ENCODE measurements at regions not wholly inside any gene's neighbourhood (a gene's known extent, or its start where the extent isn't known, plus 50 kb on each side); places are given as distances from the start of the nearest gene placed in this dataset.

DNA sequence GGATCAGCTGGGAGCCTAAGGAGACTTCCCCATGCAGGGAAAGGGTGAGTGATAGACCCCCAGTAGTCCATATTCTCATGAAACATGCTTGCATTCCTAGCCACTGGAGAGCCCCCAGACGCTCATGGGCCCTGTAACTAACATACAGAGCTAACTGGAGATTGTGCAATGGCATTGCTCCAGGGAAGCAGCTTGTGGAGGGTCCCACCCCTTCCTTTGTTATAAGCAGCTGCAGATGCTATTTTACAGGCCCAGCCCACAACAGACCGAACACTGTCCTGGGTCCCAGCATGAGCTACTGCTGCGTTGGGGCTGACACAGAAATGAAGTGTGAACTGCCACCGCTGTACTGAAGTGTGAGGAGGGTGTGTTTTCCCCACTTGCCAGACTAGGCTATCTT is 1465.7 kb upstream of the DIAPH2 start:
- TF ChIP-seq, protein P1, sequence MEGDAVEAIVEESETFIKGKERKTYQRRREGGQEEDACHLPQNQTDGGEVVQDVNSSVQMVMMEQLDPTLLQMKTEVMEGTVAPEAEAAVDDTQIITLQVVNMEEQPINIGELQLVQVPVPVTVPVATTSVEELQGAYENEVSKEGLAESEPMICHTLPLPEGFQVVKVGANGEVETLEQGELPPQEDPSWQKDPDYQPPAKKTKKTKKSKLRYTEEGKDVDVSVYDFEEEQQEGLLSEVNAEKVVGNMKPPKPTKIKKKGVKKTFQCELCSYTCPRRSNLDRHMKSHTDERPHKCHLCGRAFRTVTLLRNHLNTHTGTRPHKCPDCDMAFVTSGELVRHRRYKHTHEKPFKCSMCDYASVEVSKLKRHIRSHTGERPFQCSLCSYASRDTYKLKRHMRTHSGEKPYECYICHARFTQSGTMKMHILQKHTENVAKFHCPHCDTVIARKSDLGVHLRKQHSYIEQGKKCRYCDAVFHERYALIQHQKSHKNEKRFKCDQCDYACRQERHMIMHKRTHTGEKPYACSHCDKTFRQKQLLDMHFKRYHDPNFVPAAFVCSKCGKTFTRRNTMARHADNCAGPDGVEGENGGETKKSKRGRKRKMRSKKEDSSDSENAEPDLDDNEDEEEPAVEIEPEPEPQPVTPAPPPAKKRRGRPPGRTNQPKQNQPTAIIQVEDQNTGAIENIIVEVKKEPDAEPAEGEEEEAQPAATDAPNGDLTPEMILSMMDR (IDR thresholded peaks at IDR 0.05): no peak
- Histone ChIP-seq H3K27me3 (peaks cover 0 to 10% (median 0%) of the 10 kb centered on the region in 4 donors), H3K4me3 (no peak overlapping the region), H3K36me3 (no peaks in the 10 kb centered on the region), H3K9me3 (no peaks in the 10 kb centered on the region), H3K27ac (no peak overlapping the region), H3K4me1 (no peaks in the 10 kb centered on the region)
- WGBS, 2 donors: 30 to 40% methylated on average over 4 of the region's 4 CpGs
- DNase-seq: no peak
- ATAC-seq: no peak
- no peak for FAIRE-seq
- intact Hi-C loops (cut with DNase I): no loop called here

DNA sequence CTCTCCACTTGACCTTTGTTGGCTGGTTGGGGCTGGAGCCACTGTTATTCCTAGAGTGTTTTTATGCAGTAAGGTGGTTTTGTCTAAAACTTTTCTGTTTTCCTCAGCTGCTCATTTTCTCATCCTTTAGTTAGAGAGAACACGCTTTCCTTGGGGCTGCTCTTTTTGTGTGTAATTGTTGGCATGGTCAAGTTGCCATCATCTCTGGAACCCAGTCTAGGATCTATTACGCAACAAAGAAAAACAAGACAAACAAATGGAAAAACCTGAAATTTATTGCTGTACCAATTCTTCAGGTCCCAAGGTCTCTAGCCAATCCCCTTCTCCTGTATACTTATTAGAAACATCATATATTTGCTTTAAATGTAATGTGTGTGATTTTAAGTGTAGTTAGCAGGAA is 1436.3 kb upstream of the DIAPH2 start:
- FAIRE-seq (no peak), DNase-seq (no peak), ATAC-seq (no peak)
- no peaks in the 10 kb centered on the region for H3K36me3 ChIP-seq
- WGBS, 2 donors: 54 to 71% methylated on average over 2 of the region's 2 CpGs
- no peaks in the 10 kb centered on the region for H3K27me3 ChIP-seq
- no peak overlapping the region for H3K27ac ChIP-seq
- no peaks in the 10 kb centered on the region for H3K4me1 ChIP-seq
- TF ChIP-seq, protein P1 (IDR thresholded peaks at IDR 0.05): no peak
- no peaks in the 10 kb centered on the region for H3K9me3 ChIP-seq
- intact Hi-C loops (cut with DNase I): no loop called here
- no peak overlapping the region for H3K4me3 ChIP-seq

DNA sequence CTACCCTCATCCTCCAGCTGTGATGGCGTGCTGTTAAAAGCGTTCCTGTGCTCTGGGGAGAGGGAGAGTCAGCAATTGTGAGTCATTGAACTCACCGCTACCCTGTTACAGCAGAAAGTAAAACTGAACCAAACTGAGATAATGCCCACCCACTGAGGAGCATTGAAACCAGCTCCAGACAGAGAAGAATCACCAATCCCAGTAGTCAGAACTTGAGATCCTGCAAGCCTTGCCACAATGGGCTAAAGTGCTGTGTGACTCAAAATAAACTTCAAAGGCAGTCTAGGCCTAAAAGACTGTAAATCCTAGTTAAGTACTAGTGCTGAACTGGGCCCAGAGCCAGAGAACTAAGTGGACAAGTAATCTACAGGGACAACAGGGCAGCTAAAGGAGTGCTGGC is 1394.2 kb upstream of the DIAPH2 start:
- H3K4me3 ChIP-seq: no peak overlapping the region
- TF ChIP-seq, protein P1 (IDR thresholded peaks at IDR 0.05): no peak
- H3K4me1 ChIP-seq: no peaks in the 10 kb centered on the region
- ATAC-seq (no peak), FAIRE-seq (no peak), DNase-seq (no peak)
- no peaks in the 10 kb centered on the region for H3K36me3 ChIP-seq
- no peaks in the 10 kb centered on the region for H3K9me3 ChIP-seq
- H3K27me3 ChIP-seq: no peaks in the 10 kb centered on the region
- 54 to 63% methylated on average over 3 of the region's 3 CpGs for WGBS, 2 donors
- intact Hi-C loops (cut with DNase I): no loop called here
- no peak overlapping the region for H3K27ac ChIP-seq

DNA sequence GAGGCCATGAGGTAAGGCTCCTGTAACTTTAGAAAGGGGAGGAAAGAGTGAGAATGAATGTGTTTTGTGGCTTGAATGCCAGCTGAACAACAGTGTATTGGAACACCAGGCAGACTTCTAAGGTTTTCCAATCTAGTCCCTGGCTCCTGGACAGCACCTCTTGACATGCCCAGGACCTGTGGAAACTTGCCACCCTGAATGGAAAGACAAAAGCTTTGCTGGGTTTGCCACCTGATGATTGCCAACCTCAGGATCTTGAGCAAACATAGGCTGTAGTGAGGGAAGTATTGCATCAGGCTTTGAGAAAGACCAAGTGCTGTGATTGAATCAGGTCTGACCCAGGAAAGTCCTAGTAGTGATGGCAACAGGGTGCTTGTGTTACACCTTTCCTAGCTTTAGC is 1393.1 kb upstream of the DIAPH2 start:
- FAIRE-seq (no peak), DNase-seq (no peak), ATAC-seq (no peak)
- no peaks in the 10 kb centered on the region for H3K27me3 ChIP-seq
- intact Hi-C loops (cut with DNase I): no loop called here
- no peak overlapping the region for H3K27ac ChIP-seq
- no peaks in the 10 kb centered on the region for H3K36me3 ChIP-seq
- TF ChIP-seq, protein P1 (IDR thresholded peaks at IDR 0.05): no peak
- H3K4me1 ChIP-seq: no peaks in the 10 kb centered on the region
- no peak overlapping the region for H3K4me3 ChIP-seq
- no peaks in the 10 kb centered on the region for H3K9me3 ChIP-seq

DNA sequence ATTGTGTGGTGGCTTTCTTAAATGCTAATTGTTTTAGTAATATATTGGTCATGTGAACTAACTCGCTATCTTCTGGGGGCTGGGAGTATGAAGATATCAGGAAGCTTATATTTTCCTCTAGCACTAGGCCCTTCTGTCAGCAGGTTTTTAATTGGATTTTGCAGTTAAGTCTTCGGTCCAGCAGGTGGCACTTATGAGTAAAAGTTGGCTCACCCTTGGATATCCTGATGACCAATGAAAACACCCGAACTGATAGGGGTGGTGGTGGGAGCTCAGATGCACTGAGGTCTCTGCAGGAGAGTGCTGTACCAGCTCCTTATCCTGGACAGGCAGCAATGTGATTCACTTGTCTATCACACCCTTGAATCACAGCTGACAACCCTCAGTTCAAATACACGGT is 1365.8 kb upstream of the DIAPH2 start:
- WGBS, 2 donors: 33 to 37% methylated on average over 4 of the region's 4 CpGs
- no peak overlapping the region for H3K27ac ChIP-seq
- TF ChIP-seq, protein P1 (IDR thresholded peaks at IDR 0.05): no peak
- ATAC-seq (peak in 1 of 4 donors; percentile 26), FAIRE-seq (no peak), DNase-seq (no peak)
- intact Hi-C loops (cut with DNase I): no loop called here
- peaks cover 0 to 21% (median 2%) of the 10 kb centered on the region in 4 donors for H3K27me3 ChIP-seq
- no peaks in the 10 kb centered on the region for H3K9me3 ChIP-seq
- no peak overlapping the region for H3K4me3 ChIP-seq
- no peaks in the 10 kb centered on the region for H3K4me1 ChIP-seq
- H3K36me3 ChIP-seq: no peaks in the 10 kb centered on the region
